ENCODE measurements at regions not wholly inside any gene's neighbourhood (a gene's known extent, or its start where the extent isn't known, plus 50 kb on each side); places are given as distances from the start of the nearest gene placed in this dataset.
"Not testable (repeated sequence)": the region's sequence is repeated elsewhere in the genome, so short reads cannot be mapped to it uniquely, and the experiment has no call there.

DNA sequence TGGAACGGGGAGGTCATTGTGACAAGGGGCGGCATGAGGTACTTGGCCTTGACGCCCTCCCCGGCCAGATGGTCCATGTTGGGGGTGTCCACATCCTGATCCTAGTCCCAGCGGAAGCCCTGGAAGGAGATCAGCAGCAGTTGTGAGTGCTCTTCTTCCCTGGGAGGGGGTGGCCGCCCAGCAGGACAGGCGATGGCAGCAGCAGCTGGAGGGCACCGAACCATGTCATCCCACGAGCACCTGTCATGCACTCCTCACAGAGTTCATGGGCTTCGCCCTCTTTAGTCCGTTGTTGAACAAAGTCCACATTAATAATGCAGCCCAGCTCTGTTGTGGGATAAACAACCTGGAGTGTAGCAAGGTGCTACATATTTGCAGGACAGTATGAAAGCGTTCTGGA, 130.7 kb downstream of the UNC93B1 start:
- DNase-seq = peak; percentile 95

DNA sequence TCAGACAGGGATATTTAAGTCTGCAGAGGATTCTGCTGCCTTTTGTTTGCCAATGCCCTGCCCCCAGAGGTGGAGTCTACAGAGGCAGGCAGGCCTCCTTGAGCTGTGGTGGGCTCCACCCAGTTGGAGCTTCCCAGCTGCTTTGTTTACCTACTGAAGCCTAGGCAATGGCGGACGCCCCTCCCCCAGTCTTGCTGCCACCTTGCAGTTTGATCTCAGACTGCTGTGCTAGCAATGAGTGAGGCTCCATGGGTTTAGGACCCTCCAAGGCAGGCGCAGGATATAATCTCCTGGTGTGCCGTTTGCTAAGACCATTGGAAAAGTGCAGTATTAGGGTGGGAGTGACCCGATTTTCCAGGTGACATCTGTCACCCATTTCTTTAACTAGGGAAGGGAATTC, 132.7 kb downstream of the UNC93B1 start:
- not testable (repeated sequence) for DNase-seq

DNA sequence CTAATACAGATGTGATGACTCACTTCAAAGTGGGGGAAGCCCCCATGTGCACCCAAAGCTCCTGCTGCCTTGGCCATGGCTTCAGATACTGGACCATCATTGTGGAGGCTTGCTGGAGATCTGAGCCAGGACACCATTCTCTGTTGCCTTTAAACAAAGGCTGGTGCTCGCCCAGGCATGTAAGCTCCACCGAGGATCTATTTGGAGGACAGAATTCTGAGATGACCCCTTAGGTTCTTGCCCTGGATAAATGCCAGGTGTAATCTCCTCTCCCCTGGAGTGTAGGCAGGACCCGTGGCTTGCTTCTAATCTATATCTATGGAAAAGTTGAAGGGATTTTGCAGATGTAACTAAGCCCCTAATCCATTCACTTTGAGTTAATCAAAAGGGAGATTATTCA, 141.0 kb downstream of the UNC93B1 start:
- not testable (repeated sequence) for DNase-seq

DNA sequence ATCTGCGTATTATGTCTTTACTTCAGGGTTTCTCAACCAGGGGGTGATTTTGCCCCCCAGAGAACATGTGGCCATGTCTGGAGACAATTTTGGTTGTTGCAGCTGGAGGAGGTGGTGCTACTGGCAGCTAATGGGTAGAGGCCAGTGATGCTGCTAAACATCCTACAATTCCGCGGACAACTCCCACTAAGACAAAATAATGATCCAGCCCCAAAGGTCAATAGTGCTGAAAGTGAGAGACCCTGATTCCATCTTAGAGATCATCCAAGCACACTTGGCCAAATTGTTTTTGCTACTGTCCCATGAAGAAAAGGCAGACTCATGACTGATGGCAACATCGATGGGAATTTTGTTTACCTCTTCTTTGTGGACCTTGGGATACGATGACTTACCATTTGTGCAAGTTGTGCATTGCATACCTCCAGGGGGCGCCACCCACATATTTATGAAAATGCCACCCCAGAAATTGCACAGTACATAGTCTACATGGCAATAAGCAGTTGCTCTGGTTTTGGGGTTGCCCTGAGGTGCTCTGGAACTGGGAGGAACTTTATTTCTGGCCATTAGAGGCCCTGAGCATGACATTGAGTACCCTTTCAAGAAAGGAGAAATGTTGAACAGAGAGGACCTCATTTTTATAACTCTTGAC, 144.3 kb downstream of the UNC93B1 start:
- DNase-seq = not testable (repeated sequence)

DNA sequence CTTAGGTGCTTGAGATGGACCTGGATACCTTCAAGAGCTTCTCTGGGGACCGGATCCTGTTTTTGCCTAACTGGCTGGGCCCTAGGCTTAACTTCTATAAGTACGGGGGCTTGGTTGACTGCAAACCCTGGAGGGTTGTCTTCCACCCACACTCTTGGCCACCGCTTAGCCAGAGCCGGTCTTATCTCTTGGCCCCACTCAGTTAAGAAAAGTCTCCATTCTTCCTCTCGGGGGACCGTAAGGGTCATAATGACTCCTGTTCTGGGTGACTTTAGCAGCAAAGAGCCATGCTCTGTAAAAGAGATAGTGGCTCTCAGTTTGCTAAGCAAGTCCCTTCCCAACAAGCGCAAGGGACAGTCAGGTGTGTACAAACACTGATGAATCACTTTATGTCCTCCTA, 153.2 kb downstream of the UNC93B1 start:
- not testable (repeated sequence) for DNase-seq

DNA sequence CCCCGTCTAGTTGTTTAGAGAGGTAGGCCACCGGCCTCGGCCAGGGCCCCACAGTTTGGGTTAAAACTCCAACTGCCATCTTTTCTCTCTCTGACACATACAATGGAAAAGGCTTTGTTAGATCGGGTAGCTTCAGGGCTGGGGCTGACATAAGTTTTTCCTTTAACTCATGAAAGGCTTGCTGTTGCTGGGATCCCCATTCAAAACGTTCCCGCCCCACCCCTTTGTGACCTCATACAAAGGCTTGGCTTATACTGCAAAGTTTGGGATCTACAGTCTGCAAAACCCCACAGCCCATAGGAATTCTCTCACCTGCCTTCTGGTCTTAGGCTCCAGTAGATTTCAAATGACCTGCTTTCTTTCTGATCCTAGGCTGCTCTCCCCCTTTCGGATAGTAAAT, 154.1 kb downstream of the UNC93B1 start:
- DNase-seq = not testable (repeated sequence)

DNA sequence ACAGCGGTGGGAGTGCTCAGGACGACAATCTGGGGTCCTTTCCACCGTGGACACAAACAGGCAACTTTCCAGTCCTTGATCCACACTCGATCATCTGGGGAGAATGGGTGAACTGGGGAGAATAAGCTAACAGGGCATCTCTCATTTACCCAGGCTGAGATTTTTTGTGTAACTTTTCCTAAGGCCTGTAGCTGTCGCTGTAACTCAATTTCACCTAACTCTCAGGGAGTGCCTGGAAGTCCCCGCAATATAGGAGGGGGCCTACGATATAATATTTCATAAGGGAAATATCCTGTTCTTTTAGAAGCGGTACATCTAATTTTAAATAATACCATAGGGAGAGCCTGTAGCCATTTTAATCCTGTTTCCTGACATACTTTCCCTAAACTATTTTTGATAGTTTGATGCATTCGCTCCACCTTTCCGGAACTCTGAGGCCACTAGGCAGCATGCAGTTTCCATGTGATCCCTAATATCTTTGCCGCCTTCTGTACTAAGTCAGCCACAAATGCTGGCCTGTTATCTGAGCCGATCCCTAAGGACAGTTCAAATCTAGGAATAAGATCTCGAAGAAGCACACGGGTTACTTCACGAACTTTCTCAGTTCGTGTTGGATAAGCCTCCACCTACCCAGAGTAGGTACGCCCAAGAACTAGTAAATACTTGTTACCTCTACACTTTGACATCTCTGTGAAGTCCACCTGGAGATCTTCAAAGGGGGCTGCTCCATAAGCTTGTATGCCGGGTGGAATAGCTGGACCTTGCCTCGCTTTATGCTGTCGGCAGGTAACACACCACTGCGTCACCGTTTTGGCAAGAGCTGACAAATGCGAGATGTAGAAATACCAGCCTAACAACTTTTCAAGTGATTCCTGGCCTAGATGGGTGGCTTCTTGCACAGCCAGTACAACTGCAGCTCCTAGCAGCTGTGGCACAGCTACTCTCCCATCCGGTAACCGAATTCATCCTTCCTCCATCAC, 155.7 kb downstream of the UNC93B1 start:
- not testable (repeated sequence) for DNase-seq

DNA sequence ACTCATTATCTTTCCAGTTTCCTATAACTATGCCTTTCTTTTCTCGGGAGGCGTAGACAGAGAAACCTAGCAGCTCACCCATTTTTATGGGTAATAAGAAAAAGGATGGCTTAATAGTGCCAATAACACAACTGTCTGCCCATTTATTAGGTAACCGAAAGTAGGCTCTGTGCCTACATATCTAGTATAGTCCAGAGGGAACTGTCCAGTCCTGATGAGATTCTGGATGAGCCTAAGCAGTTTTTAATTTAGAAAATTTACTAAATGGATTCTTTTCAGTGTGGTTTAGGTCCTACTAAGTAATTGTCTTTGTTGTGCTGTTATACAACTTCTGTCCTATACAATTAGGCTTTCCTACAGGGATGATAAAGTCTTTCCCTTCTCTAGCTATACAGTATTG, 157.6 kb downstream of the UNC93B1 start:
- not testable (repeated sequence) for DNase-seq

DNA sequence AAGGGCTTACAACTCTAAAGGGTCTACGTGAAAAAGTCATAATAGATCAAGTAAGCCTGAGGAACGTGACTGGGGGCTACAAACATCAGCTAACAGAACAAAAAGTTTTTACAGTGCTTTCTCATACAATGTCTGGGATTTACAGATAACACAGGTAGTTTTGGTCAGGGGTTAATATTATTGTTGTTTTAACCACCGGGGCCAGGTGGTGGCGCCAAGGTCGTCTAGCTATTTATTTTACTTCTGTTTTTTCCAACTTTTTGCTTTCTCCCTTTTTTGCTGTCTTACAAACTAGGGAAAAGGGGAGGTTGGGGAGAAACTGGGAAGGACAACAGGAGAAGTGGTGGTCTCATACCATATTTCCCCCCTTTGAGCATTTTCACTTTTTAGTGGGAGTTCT, 158.6 kb downstream of the UNC93B1 start:
- DNase-seq = not testable (repeated sequence)

DNA sequence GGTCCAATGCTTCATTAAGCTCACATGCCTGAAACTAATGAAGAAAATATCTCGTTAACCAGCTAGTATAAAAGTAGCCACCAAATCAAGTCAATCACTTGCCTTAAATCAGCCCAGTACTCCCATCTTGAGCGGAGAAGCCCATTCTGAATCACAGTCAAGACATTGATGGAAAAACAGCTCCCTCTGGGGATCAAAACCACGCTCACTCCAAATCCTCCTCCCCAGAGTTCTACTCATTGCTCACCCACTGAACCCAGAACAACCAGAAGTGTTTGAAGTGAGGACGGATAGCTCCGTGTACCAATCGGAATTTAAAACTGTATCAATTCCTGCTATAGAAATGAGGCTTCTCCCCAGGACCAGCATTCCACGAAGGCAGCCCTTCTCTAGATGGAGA, 163.3 kb downstream of the UNC93B1 start:
- not testable (repeated sequence) for DNase-seq

DNA sequence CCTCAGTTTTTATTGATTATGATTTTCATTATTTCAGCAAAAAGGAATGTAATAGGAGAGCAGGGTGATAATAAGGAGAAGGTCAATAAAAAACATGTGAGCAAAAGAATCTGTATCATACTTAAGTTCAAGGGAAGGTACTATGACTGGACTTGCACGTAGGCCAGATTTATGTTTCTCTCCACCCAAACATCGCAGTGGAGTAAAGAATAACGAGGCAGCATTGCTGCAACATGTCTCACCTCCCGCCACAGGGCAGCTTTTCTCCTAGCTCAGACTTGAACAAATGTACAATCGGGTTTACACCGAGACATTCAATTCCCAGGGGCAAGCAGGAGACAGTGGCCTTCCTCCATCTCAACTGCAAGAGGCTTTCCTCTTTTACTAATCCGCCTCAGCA, 155.7 kb upstream of the ALDH3B2 start:
- DNase-seq = not testable (repeated sequence)

DNA sequence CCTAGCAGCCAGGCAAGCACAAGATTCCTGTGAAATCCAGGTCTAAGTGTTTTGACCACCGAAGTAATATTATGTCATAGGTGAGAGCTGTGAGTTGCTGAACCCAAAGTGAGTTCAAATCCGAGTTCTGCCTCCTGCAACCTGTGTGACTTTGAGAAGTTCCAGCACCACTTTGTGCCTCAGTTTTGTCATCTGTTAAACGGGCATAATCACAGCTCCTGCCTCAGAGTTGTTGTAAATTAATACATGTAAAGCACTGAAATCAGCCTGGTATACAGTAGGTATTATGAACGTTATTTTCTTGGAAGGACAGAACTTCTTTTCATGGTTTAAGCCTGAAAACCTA, 152.5 kb upstream of the ALDH3B2 start:
- DNase-seq = not testable (repeated sequence)

DNA sequence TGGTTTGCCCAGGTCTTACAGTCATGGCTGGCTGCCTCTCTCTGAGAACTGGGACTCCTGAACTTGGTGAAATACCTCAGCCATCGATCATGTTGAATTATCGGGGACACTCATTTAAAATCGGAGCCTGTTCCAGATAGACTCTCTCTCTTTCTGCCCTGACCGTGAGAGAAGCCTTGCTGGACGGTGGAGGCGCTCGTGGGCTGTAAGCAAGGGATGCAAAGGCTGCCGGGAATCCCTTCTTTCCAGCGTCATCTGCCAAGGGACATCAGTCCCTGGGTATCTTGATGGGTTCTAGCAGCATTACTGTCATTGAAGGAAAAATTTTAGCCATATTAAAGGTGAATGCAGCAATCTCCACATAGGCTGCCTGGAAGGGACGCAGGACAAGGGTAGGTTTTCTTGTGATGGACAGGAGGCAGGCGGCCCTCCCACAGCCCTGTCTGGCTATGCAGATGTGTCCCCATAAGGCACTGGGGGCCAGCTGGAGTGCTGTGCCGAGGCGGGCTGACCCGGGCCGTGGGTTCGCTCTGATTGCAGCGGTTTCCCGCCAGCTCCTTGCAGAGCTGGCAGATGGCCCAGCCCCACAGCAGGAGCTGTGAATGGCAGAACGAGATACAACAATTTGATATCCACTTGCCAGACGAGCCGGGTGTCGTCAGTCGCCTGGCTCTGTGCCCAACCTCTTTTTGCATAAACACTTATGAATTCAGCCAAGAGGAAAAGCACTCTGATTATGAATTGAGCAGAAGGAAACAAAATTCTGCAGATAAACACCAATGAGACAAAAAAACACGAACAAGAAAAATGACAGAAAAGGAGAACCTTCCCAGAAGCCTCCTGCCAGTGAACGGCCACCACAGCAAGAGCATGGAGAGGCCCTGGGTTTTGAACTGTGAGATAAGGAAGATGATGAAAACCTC, 151.9 kb upstream of the ALDH3B2 start:
- DNase-seq = peak; percentile 49

DNA sequence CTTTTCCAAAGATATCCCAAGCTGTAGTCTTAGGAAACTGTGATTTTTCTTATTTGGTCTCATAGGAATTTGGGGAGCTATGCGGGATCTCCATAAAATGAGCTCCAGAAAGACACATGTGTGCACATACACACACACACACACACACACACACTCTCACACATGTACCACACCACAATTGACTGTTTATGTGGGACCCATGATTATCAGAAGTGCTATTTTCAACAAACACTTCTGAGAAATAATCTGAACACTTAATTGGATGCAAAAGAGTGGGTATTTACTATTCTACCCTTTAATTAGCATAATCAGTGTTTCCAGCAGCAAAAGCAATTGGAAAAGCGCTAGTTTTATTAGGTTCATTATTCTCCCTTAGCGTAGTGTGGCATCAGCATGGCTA, 150.4 kb upstream of the ALDH3B2 start:
- not testable (repeated sequence) for DNase-seq

DNA sequence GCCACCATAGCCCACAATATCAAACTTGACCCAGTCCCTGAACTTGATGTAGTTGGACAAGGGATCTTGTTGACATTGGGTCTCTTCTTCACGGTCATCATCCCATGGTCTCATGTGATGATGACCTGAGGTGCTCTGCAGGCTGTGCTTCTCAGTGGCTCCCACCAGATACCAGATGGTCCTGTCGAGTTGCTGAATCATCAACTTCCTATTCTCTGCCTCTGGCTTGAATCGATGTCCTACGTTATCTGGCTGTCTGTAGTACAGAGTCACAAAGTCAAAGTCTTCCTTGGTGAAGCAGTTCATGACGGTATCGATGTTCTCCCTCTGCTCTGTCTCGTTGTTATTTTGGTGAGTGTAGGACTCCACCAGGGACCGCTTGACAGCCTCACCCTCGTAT, 145.7 kb upstream of the ALDH3B2 start:
- no peak for DNase-seq

DNA sequence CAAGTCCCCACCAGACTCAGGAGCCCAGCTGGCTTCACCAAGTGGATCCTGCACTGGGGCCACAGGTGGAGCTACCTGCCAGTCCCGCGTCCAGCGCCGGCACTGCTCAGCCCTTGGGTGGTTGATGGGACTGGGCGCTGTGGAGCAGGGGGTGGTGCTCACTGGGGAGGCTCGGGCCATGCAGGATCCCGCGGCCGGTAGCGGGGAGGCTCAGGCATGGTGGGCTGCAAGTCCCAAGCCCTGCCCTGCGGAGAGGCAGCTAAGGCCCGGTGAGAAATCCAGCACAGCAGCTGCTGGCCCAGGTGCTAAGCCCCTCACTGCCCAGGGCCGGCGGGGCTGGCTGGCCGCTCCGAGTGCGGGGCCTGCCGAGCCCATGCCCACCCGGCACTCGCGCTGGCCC, 143.1 kb upstream of the ALDH3B2 start:
- DNase-seq = not testable (repeated sequence)

DNA sequence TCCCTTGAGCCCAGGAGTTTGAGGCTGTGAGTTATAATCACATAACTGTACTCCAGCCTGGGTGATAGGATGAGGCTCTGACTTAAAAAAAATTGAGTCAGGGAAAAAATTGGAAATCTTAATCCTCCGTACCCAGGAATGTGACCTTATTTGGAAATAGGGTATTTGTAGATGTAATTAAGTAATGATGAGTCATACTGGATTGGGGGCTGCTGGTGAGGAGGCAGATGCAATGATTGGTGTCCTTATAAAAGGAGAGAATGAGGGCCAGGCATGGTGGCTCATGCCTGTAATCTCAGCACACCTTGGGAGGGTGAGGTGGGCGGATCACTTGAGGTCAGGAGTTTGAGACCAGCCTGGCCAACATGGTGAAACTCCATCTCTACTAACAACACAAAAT, 134.9 kb upstream of the ALDH3B2 start:
- not testable (repeated sequence) for DNase-seq

DNA sequence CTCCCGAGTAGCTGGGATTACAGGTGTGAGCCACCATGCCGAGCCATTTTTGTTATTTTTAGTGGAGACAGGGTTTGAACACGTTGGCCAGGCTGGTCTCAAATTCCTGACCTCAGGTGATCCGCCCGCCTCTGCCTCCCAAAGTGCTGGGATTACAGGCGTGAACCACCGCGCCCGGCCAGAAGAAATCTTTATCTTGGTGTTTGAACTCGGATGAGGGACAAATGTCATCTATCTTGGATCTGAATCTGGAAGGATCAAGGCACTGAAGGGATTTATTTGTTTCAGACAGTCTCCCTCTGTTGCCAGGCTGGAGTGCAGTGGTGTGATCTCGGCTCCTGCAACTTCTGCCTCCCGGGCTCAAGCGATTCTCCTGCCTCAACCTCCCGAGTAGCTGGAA, 133.5 kb upstream of the ALDH3B2 start:
- not testable (repeated sequence) for DNase-seq

DNA sequence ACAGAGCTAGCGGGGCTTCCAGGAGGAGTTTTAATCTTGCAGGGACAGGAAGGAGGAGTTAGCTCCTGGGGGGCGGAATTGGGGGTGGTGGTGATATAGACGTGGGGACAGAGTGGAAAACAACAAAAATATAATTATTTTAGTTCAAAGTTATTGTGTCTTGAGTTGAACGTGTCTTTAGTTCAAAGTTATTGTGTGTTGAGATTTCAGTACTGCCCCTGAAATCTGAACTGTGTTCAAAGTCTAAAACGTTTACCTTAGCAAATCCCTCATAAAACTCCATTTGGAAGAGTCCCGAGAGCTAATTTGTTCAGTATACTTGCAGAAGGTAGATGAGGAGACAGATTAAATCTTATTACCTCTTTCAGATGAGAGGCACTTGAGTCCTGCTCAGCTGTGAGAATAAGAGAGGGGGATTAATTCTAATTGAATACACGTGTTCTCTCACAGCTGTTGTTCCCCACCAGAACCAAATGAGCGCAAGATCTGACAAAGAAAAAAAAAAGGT, 132.4 kb upstream of the ALDH3B2 start:
- DNase-seq = peak; percentile 79

DNA sequence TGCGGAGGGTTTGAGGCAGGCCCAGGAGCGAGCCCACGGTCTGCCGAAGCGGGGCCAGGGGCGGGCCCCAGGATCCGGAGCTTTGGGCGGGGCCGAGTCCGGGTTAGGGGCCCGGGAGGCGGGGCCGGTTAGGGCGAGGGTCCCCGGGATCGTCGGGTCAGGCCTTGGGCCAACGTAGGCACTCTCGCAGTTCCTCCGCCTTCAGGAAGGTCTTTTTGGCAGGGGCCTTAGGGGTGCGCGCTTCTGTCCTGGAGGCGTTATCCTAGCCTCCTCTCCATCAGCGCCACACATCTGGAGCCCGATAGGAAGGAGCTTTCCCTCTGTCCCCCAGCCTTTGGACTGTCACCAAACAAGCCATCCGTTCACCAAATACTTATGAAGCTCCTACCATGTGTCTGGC, 131.8 kb upstream of the ALDH3B2 start:
- not testable (repeated sequence) for DNase-seq

DNA sequence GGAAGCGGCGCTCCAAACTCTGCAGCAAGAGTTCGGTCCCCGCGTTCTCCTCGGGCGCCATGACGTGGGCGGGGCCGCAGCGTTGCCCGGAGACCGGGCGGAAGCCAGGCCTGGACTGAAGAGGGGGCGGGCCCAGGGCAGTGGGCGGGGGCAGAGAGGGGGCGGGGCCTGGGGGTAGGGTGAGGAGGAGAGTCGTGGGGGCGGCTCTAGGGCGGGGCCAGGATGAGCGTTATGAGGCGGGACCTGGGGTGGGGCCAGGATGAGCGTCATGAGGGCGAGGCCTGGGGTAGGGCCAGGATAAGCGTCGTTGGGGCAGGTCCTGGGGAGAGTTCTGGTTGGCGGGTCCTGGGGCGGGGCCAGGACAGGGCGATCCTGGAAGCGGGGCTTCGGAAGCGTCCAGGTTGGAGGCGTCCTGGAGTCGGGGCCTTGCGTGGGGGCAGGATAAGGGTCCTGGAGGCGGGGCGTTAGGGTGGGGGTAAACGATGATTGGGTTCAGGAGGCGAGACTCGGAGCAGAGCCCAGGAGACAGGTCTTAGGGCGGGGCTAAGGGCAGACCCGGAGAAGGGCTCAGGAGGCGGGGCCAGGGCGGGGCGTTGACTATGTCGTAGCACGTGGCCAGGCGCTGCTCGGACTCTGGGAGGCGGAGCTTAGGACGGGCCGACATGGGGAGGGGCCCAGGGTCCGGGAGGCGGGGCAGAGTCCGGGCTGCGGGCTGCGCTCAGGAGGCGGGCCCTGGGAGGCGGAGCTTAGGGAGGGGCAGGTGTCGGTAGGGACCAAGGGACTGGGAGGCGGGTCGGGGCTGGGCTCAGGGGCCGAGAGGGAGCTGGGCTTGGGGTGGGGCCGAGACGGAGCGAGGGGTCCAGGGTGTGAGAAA, 131.1 kb upstream of the ALDH3B2 start:
- DNase-seq = peak; percentile 34
